ENCODE measurements at regions not wholly inside any gene's neighbourhood (a gene's known extent, or its start where the extent isn't known, plus 50 kb on each side); places are given as distances from the start of the nearest gene placed in this dataset.

DNA sequence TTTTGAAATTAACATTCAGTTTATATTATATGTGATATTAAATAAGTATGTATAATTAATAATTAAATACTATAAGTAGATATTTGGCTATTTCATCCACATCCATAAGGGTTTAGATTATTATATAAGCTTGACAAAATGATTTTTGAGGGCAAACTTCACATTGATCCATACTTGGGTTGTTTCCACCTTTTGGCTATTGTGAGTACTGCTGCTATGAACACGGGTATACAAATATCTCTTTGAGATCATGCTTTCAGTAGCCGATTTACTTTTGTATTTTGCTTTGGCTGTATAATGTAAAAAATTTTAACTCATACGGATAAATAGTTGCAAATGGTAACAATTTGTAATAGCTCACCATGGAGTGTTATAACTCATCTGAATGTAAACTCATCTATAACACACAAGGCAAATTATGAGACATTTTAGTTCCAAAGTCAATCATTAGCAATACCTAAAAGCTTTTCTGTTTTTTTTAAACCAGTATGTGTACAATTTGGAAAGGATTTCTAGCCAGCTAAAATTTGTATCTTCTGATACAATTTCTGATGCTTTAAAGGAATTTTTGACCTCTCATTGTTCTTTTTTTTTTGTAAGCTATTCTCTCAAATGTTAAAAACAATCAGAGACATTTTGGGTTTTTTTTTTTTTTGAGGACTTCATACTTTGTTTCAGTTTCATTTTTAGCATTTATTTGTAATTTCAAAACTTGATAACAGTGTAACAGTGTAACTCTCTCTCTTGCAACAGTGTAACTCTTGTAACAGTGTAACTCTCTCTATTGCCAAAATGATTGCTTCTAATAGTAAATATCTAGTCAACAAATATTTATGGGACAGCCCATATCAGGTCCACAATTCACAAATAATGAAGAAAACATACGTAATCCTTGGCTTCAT is 51.8 kb upstream of the ARX start (continued):
- no peak for TF ChIP-seq ZNF212 (CRISPR knock-in tag; IDR thresholded peaks at IDR 0.05)

DNA sequence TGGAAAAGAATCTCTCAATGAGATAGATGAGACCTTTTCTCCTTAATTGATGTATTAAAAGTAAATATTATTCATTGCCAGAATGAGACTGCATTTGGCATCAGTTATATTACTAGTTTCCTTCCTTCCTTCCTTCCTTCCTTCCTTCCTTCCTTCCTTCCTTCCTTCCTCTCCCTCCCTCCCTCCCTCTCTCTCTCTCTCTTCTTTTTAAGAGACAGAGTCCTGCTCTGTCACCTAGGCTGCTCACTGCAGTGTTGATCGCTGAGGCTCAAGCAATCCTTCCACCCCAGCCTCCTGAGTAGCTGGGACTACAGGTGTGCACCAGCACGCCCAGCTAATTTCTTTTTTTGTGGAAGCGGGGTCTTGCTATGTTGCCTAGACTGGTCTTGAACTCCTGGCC is 50.4 kb upstream of the ARX start:
- FAIRE-seq (no peak), ATAC-seq (no peak), DNase-seq (ENCODE audit: extremely low read depth in 1 of 4, low spot score in 3 of 4) (no peak)
- no TSS peak for BruUV-seq (replicated peaks)
- intact Hi-C loops (cut with micrococcal nuclease) (no loop called here), in situ Hi-C loops (cut with MboI) (no loop called here)
- no peak overlapping the region for H3K4me2 ChIP-seq (ENCODE audit: insufficient read depth, low read length)
- H3K36me3 ChIP-seq (ENCODE audit: control insufficient read depth, insufficient read depth, low read length): no peaks in the 10 kb centered on the region
- no peaks in the 10 kb centered on the region for H3K27me3 ChIP-seq (ENCODE audit: control insufficient read depth in 2 of 2, insufficient read depth in 2 of 2, low read length in 2 of 2)
- H3K9me3 ChIP-seq (replicated peaks; ENCODE audit: control insufficient read depth, insufficient read depth, low read depth, low read length): no peaks in the 10 kb centered on the region
- no peak overlapping the region for H3K27ac ChIP-seq (ENCODE audit: extremely low read depth, low read depth, low read length)
- WGBS (ENCODE audit: insufficient coverage, low coverage, missing lambda C conversion rate): 0% methylated on average over 2 of the region's 3 CpGs
- ChIA-PET CTCF (ENCODE audit: low intra/inter-chr PET ratio) (no interaction called here), POLR2A (interaction anchor here (0.5 kb wide), 1 partner anchor 16 kb away, joined by 3 read pairs; no protein-coding TSS in a partner anchor)
- H3K4me1 ChIP-seq (replicated peaks in 1 of 2; ENCODE audit: control insufficient read depth in 2 of 2, insufficient read depth in 2 of 2, low read length in 2 of 2): no peaks in the 10 kb centered on the region
- H2AFZ ChIP-seq (ENCODE audit: low read depth, low read length): no peak overlapping the region
- no peak overlapping the region for H3K4me3 ChIP-seq
- no peaks in the 10 kb centered on the region for H4K20me1 ChIP-seq (replicated peaks; ENCODE audit: control insufficient read depth, insufficient read depth, low read length)
- H3K9ac ChIP-seq (ENCODE audit: insufficient read depth in 1 of 2, low read depth in 2 of 2, low read length in 2 of 2): no peak overlapping the region
- no peaks in the 10 kb centered on the region for H3K79me2 ChIP-seq (ENCODE audit: control insufficient read depth, insufficient read depth, low read length)
- H3K9me1 ChIP-seq (ENCODE audit: control insufficient read depth, insufficient read depth, low read length): no peaks in the 10 kb centered on the region
- TF ChIP-seq, protein P1, sequence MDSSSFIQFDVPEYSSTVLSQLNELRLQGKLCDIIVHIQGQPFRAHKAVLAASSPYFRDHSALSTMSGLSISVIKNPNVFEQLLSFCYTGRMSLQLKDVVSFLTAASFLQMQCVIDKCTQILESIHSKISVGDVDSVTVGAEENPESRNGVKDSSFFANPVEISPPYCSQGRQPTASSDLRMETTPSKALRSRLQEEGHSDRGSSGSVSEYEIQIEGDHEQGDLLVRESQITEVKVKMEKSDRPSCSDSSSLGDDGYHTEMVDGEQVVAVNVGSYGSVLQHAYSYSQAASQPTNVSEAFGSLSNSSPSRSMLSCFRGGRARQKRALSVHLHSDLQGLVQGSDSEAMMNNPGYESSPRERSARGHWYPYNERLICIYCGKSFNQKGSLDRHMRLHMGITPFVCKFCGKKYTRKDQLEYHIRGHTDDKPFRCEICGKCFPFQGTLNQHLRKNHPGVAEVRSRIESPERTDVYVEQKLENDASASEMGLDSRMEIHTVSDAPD (CRISPR knock-in tag; IDR thresholded peaks at IDR 0.05): no peak
- TF ChIP-seq, protein P2, sequence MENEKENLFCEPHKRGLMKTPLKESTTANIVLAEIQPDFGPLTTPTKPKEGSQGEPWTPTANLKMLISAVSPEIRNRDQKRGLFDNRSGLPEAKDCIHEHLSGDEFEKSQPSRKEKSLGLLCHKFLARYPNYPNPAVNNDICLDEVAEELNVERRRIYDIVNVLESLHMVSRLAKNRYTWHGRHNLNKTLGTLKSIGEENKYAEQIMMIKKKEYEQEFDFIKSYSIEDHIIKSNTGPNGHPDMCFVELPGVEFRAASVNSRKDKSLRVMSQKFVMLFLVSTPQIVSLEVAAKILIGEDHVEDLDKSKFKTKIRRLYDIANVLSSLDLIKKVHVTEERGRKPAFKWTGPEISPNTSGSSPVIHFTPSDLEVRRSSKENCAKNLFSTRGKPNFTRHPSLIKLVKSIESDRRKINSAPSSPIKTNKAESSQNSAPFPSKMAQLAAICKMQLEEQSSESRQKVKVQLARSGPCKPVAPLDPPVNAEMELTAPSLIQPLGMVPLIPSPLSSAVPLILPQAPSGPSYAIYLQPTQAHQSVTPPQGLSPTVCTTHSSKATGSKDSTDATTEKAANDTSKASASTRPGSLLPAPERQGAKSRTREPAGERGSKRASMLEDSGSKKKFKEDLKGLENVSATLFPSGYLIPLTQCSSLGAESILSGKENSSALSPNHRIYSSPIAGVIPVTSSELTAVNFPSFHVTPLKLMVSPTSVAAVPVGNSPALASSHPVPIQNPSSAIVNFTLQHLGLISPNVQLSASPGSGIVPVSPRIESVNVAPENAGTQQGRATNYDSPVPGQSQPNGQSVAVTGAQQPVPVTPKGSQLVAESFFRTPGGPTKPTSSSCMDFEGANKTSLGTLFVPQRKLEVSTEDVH (IDR thresholded peaks at IDR 0.05; ENCODE audit: low read depth, partially characterized antibody): no peak
- no peak for TF ChIP-seq RFX1 (IDR thresholded peaks at IDR 0.05)
- no peak for TF ChIP-seq ZNF140 (CRISPR knock-in tag; IDR thresholded peaks at IDR 0.05)
- TF ChIP-seq, protein P3, sequence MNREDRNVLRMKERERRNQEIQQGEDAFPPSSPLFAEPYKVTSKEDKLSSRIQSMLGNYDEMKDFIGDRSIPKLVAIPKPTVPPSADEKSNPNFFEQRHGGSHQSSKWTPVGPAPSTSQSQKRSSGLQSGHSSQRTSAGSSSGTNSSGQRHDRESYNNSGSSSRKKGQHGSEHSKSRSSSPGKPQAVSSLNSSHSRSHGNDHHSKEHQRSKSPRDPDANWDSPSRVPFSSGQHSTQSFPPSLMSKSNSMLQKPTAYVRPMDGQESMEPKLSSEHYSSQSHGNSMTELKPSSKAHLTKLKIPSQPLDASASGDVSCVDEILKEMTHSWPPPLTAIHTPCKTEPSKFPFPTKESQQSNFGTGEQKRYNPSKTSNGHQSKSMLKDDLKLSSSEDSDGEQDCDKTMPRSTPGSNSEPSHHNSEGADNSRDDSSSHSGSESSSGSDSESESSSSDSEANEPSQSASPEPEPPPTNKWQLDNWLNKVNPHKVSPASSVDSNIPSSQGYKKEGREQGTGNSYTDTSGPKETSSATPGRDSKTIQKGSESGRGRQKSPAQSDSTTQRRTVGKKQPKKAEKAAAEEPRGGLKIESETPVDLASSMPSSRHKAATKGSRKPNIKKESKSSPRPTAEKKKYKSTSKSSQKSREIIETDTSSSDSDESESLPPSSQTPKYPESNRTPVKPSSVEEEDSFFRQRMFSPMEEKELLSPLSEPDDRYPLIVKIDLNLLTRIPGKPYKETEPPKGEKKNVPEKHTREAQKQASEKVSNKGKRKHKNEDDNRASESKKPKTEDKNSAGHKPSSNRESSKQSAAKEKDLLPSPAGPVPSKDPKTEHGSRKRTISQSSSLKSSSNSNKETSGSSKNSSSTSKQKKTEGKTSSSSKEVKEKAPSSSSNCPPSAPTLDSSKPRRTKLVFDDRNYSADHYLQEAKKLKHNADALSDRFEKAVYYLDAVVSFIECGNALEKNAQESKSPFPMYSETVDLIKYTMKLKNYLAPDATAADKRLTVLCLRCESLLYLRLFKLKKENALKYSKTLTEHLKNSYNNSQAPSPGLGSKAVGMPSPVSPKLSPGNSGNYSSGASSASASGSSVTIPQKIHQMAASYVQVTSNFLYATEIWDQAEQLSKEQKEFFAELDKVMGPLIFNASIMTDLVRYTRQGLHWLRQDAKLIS (CRISPR knock-in tag; IDR thresholded peaks at IDR 0.05): no peak
- no peak for TF ChIP-seq GABPB1 (CRISPR knock-in tag; IDR thresholded peaks at IDR 0.05)
